HG03520 (cell line): ENCODE measurements at regions not wholly inside any gene's neighbourhood (a gene's known extent, or its start where the extent isn't known, plus 50 kb on each side); places are given as distances from the start of the nearest gene placed in this dataset.

Source experiments
- ATAC-seq: cut with Tn5 transposase; IDR thresholded peaks from one replicate; pipeline ENCODE4 v1.9.1; 2021; ENCODE audit warnings: mild to moderate bottlenecking, moderate library complexity; ENCODE audit not compliant: unreplicated experiment

GRCh38 chr3:194801461-194802432 is 116.1 kb downstream of the FAM43A start:
- no peak for ATAC-seq

GRCh38 chr3:194804796-194805195 is 119.1 kb downstream of the FAM43A start:
- ATAC-seq = no peak

- no peak for ATAC-seq
Observed at GRCh38 chr3:194805546-194805945, 119.9 kb downstream of the FAM43A start.

- ATAC-seq = no peak
Observed at GRCh38 chr3:194806991-194807630, 121.4 kb downstream of the FAM43A start.

- ATAC-seq = no peak
Observed at GRCh38 chr3:194808640-194809097, 123.0 kb downstream of the FAM43A start.

- no peak for ATAC-seq
Observed at GRCh38 chr3:194809382-194809781, 123.7 kb downstream of the FAM43A start.

GRCh38 chr3:194810076-194810475 is 124.4 kb downstream of the FAM43A start:
- ATAC-seq = no peak

GRCh38 chr3:194811118-194811517 is 125.4 kb downstream of the FAM43A start:
- ATAC-seq = no peak

- ATAC-seq = no peak
Observed at GRCh38 chr3:194812176-194812575, 126.5 kb downstream of the FAM43A start.

- no peak for ATAC-seq
Observed at GRCh38 chr3:194814878-194815357, 129.2 kb downstream of the FAM43A start.

- no peak for ATAC-seq
Observed at GRCh38 chr3:194816748-194817591, 131.3 kb downstream of the FAM43A start.

- no peak for ATAC-seq
Observed at GRCh38 chr3:194817592-194817930, 131.9 kb downstream of the FAM43A start.

- ATAC-seq = no peak
Observed at GRCh38 chr3:194817936-194818335, 132.3 kb downstream of the FAM43A start.

- ATAC-seq = no peak
Observed at GRCh38 chr3:194824100-194824499, 138.4 kb downstream of the FAM43A start.

GRCh38 chr3:194824701-194825111 is 139.0 kb downstream of the FAM43A start:
- ATAC-seq = no peak

GRCh38 chr3:194826594-194826993 is 140.9 kb downstream of the FAM43A start:
- ATAC-seq = no peak

GRCh38 chr3:194827486-194827885 is 141.8 kb downstream of the FAM43A start:
- ATAC-seq = no peak

GRCh38 chr3:194828116-194828515 is 142.4 kb downstream of the FAM43A start:
- no peak for ATAC-seq

GRCh38 chr3:194828926-194829325 is 143.2 kb downstream of the FAM43A start:
- no peak for ATAC-seq

GRCh38 chr3:194830401-194830800 is 144.7 kb downstream of the FAM43A start:
- no peak for ATAC-seq

GRCh38 chr3:194830978-194831377 is 145.3 kb downstream of the FAM43A start:
- no peak for ATAC-seq
